ENCODE measurements at regions not wholly inside any gene's neighbourhood (a gene's known extent, or its start where the extent isn't known, plus 50 kb on each side); places are given as distances from the start of the nearest gene placed in this dataset.
"Not testable (repeated sequence)": the region's sequence is repeated elsewhere in the genome, so short reads cannot be mapped to it uniquely, and the experiment has no call there.

DNA sequence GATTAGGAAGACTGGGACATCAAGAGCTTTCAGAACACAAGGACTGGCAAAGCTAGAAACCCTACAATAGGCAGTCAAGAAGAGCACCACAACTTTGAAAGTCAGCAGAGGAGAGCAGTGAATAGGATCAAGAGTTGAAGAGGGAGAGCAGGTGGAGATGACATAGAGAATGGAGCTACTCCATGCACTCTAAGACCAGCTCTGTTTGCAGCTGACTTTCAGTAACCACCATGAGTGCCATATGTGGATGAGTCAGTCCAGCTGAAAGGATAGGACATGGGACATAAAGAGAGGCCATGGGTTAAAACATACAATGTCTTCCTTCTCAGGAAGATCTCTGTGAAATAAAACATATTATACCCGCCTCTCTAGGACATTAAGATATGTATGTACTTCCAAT, 289.1 kb upstream of the KLF4 start:
- Histone ChIP-seq H3K4me3 (no peak overlapping the region), H3K27me3 (no peaks in the 10 kb centered on the region), H3K27ac (no peak overlapping the region), H3K9me3 (ENCODE audit: low read depth) (no peaks in the 10 kb centered on the region), H3K36me3 (no peaks in the 10 kb centered on the region), H3K4me1 (ENCODE audit: low read depth) (no peaks in the 10 kb centered on the region)
- no peak for DNase-seq (ENCODE audit: low read depth in 1 of 2, low spot score in 1 of 2)
- TF ChIP-seq, protein P1, sequence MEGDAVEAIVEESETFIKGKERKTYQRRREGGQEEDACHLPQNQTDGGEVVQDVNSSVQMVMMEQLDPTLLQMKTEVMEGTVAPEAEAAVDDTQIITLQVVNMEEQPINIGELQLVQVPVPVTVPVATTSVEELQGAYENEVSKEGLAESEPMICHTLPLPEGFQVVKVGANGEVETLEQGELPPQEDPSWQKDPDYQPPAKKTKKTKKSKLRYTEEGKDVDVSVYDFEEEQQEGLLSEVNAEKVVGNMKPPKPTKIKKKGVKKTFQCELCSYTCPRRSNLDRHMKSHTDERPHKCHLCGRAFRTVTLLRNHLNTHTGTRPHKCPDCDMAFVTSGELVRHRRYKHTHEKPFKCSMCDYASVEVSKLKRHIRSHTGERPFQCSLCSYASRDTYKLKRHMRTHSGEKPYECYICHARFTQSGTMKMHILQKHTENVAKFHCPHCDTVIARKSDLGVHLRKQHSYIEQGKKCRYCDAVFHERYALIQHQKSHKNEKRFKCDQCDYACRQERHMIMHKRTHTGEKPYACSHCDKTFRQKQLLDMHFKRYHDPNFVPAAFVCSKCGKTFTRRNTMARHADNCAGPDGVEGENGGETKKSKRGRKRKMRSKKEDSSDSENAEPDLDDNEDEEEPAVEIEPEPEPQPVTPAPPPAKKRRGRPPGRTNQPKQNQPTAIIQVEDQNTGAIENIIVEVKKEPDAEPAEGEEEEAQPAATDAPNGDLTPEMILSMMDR (IDR thresholded peaks at IDR 0.05; ENCODE audit: low read depth, low read length) = no peak

DNA sequence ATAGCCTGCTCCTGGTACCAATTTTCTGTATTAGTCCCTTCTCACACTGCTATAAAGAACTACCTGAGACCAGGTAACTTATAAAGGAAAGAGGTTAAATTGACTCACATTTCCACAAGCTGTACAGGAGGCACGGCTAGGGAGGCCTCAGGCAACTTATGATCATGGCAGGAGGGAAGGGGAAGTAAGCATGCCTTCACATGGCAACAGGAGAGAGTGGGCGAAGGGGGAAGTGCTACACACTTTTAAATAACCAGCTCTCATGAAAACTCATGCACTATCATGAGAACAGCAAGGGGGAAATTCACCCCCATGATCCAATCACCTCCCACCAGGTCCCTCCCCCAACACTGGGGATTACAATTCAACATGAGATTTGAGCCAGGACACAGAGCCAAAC, 284.5 kb upstream of the KLF4 start:
- not testable (repeated sequence) for H3K27me3 ChIP-seq; H3K36me3 ChIP-seq; H3K9me3 ChIP-seq (ENCODE audit: low read depth); DNase-seq (ENCODE audit: low read depth in 1 of 2, low spot score in 1 of 2); H3K4me1 ChIP-seq (ENCODE audit: low read depth); H3K27ac ChIP-seq; H3K4me3 ChIP-seq

DNA sequence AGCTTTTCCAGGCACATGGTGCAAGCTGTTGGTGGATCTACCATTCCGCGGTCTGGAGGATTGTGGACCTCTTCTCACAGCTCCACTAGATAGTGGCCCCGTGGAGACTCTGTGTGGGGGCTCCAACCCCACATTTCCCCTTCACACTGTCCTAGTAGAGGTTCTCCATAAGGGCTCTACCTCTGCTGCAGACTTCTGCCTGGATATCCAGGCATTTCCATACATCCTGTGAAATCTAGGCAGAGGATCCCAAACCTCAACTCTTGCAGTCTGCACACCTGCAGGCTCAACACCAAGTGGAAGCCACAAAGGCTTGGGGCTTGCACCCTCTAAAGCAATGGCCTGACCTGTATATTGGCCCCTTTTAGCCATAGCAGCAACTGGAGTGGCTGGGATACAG, 283.4 kb upstream of the KLF4 start:
- no peak overlapping the region for H3K27ac ChIP-seq
- no peaks in the 10 kb centered on the region for H3K27me3 ChIP-seq
- no peak for DNase-seq (ENCODE audit: low read depth in 1 of 2, low spot score in 1 of 2)
- H3K4me3 ChIP-seq = no peak overlapping the region
- TF ChIP-seq, protein P1 (IDR thresholded peaks at IDR 0.05; ENCODE audit: low read depth, low read length) = no peak
- H3K4me1 ChIP-seq (ENCODE audit: low read depth) = no peaks in the 10 kb centered on the region
- H3K9me3 ChIP-seq (ENCODE audit: low read depth) = no peaks in the 10 kb centered on the region
- H3K36me3 ChIP-seq = no peaks in the 10 kb centered on the region

DNA sequence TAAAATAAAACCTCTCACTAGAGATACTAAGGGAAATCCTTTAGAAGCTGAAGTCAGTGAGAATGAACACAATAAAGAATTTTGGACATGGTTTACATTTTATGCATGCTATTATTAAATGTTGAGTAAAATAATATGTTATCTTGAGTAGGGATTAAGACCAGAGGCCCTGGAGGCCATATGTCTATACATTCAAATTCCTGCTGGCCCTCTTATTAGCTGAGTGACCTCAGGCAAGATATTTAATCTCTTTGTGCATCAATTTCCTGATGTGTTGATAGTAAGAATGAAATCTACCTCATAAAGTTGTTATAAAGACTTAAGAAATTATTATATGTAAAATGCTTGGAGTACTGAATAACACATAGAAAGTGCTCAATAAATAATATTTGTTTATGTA, 281.1 kb upstream of the KLF4 start:
- Histone ChIP-seq H3K4me1 (ENCODE audit: low read depth) (no peaks in the 10 kb centered on the region), H3K9me3 (ENCODE audit: low read depth) (no peaks in the 10 kb centered on the region), H3K4me3 (no peak overlapping the region), H3K27ac (no peak overlapping the region), H3K27me3 (no peaks in the 10 kb centered on the region), H3K36me3 (no peaks in the 10 kb centered on the region)
- TF ChIP-seq, protein P1 (IDR thresholded peaks at IDR 0.05; ENCODE audit: low read depth, low read length) = no peak
- no peak for DNase-seq (ENCODE audit: low read depth in 1 of 2, low spot score in 1 of 2)

DNA sequence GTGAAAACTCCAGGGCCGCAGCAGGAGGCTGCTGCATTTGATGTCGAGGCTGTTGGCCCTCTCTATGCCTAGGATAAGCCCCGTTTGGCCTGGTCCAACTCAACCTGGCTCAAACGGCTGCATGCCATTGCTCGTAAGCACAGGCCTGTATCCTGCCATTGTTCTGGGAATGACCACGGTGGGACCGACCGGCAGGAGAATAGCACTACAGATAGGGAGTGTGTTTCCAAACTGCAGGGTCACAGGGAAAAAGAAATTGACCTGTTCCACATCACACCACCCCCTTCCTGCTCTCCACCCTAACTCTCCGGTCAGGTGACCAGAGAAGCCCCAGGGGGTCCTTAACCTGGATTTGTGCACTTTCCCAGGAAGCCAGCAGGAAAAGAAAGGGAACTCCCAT, 278.7 kb upstream of the KLF4 start:
- TF ChIP-seq, protein P1 (IDR thresholded peaks at IDR 0.05; ENCODE audit: low read depth, low read length) = no peak
- no peaks in the 10 kb centered on the region for H3K4me1 ChIP-seq (ENCODE audit: low read depth)
- no peaks in the 10 kb centered on the region for H3K9me3 ChIP-seq (ENCODE audit: low read depth)
- no peaks in the 10 kb centered on the region for H3K27me3 ChIP-seq
- H3K4me3 ChIP-seq = no peak overlapping the region
- DNase-seq (ENCODE audit: low read depth in 1 of 2, low spot score in 1 of 2) = no peak
- no peak overlapping the region for H3K27ac ChIP-seq
- no peaks in the 10 kb centered on the region for H3K36me3 ChIP-seq

DNA sequence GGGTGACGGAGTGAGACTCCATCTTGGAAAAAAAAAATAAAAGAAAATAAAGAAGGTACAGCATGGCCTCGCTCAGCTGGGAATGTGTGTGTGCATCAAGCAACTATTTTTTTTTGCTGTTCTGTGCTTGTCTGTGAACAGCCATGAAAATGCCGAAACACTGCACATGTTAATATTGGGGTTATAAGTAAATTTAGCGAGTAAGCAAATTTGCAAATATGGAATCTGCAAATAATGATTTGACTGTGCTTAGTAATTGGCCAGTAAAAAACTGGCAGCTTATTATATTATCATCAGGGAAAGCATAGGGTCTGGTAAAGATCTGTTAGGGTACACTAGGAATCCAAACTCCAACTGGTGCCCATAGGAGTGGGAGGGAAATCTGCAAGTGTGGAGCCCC, 278.1 kb upstream of the KLF4 start:
- TF ChIP-seq, protein P1 (IDR thresholded peaks at IDR 0.05; ENCODE audit: low read depth, low read length) = no peak
- Histone ChIP-seq H3K27ac (no peak overlapping the region), H3K9me3 (ENCODE audit: low read depth) (no peaks in the 10 kb centered on the region), H3K36me3 (no peaks in the 10 kb centered on the region), H3K4me3 (no peak overlapping the region), H3K27me3 (no peaks in the 10 kb centered on the region), H3K4me1 (ENCODE audit: low read depth) (no peaks in the 10 kb centered on the region)
- DNase-seq (ENCODE audit: low read depth in 1 of 2, low spot score in 1 of 2) = no peak

DNA sequence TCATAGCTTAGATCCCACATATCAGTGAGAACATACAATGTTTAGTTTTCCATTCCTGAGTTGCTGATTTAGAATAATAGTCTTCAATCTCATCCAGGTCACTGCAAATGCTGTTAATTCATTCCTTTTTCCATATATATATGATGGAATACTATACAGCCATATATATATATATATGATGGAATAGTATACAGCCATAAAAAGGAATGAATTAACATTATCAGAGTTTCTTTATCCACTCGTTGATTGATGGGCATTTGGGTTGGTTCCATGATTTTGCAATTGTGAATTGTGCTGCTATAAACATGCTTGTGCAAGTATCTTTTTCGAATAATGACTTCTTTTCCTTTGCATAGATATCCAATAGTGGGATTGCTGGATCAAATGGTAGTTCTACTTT, 273.9 kb upstream of the KLF4 start:
- not testable (repeated sequence) for H3K9me3 ChIP-seq (ENCODE audit: low read depth); H3K27ac ChIP-seq; DNase-seq (ENCODE audit: low read depth in 1 of 2, low spot score in 1 of 2); H3K27me3 ChIP-seq; H3K36me3 ChIP-seq; H3K4me1 ChIP-seq (ENCODE audit: low read depth); H3K4me3 ChIP-seq
